Uterus (tissue), 2 donors: ENCODE measurements at regions not wholly inside any gene's neighbourhood (a gene's known extent, or its start where the extent isn't known, plus 50 kb on each side); places are given as distances from the start of the nearest gene placed in this dataset.

Experiments used
- CTCF ChIP-seq, 4 experiments: fragments of 200-600 bp in 2 of 4; fragments of 450-650 bp in 2 of 4; sonication (generic) in 2 of 4; IDR thresholded peaks; one replicate each; pipeline ENCODE4 v1.5.1; 2016 to 2019; ENCODE audit warnings: antibody characterized with exemption in 4 of 4, mild to moderate bottlenecking in 2 of 4, moderate library complexity in 1 of 4
- POLR2A ChIP-seq, 2 donors: fragments of 450-650 bp; IDR thresholded peaks; one replicate each; pipeline ENCODE4 v1.6.1; 2016; ENCODE audit warnings: antibody characterized with exemption in 2 of 2, mild to moderate bottlenecking in 1 of 2, moderate library complexity in 1 of 2

- TF ChIP-seq POLR2A (IDR thresholded peaks at IDR 0.05) (no peak), CTCF (IDR thresholded peaks at IDR 0.05) (no peak)
Observed at GRCh38 chr7:21137640-21138039, 290.2 kb upstream of the SP4 start.
